GM23338 (cell line): ENCODE measurements at regions not wholly inside any gene's neighbourhood (a gene's known extent, or its start where the extent isn't known, plus 50 kb on each side); places are given as distances from the start of the nearest gene placed in this dataset.

Experiments used
- ATAC-seq: fragments of 200-7000 bp; cut with Tn5 transposase; 3 replicates; pipeline ENCODE4 v1.9.1; 2020
- DNase-seq: peaks from one replicate; pipeline ENCODE4 v3.0.0-alpha.2; 2015; ENCODE audit warnings: low spot score
- H2AFZ ChIP-seq: fragments of 200-600 bp; sonication (generic); 2 replicates; pipeline ENCODE4 v1.8.0; 2016; ENCODE audit warnings: antibody characterized with exemption, mild to moderate bottlenecking, moderate library complexity
- H3F3A ChIP-seq: fragments of 200-600 bp; sonication (generic); replicated peaks from 2 replicates; pipeline ENCODE4 v1.8.0; 2017; ENCODE audit warnings: antibody characterized with exemption, mixed run types, low read depth
- H3K27ac ChIP-seq: fragments of 200-600 bp; sonication (generic); 2 replicates; pipeline ENCODE4 v1.6.1; 2016; ENCODE audit warnings: low read depth
- H3K27me3 ChIP-seq: fragments of 200-600 bp; sonication (generic); 2 replicates; pipeline ENCODE4 v1.8.0; 2016; ENCODE audit warnings: mild to moderate bottlenecking, mixed run types, moderate library complexity; ENCODE audit not compliant: insufficient read depth
- H3K36me3 ChIP-seq: fragments of 200-600 bp; sonication (generic); 2 replicates; pipeline ENCODE4 v1.8.0; 2016; ENCODE audit warnings: mild to moderate bottlenecking; ENCODE audit not compliant: insufficient read depth
- H3K4me1 ChIP-seq: fragments of 200-600 bp; sonication (generic); 2 replicates; pipeline ENCODE4 v1.8.0; 2016; ENCODE audit warnings: mild to moderate bottlenecking, moderate library complexity; ENCODE audit not compliant: insufficient read depth
- H3K4me2 ChIP-seq: fragments of 200-600 bp; sonication (generic); 2 replicates; pipeline ENCODE4 v1.7.1; 2017; ENCODE audit warnings: mixed run types
- H3K4me3 ChIP-seq: fragments of 200-600 bp; sonication (generic); 2 replicates; pipeline ENCODE4 v1.6.1; 2016; ENCODE audit warnings: mixed run types
- H3K79me2 ChIP-seq: fragments of 200-600 bp; sonication (generic); replicated peaks from 2 replicates; pipeline ENCODE4 v1.8.0; 2017; ENCODE audit warnings: mild to moderate bottlenecking; ENCODE audit not compliant: insufficient read depth
- H3K9me2 ChIP-seq: fragments of 200-600 bp; sonication (generic); 2 replicates; pipeline ENCODE4 v1.8.0; 2017; ENCODE audit not compliant: insufficient read depth
- H4K20me1 ChIP-seq: fragments of 200-600 bp; sonication (generic); replicated peaks from 2 replicates; pipeline ENCODE4 v1.8.0; 2017; ENCODE audit warnings: mild to moderate bottlenecking; ENCODE audit not compliant: insufficient read depth
- H3K27ac Mint-ChIP-seq: 2 replicates; pipeline ENCODE4 v1.8.0; 2020; ENCODE audit warnings: inconsistent platforms, mild to moderate bottlenecking, moderate library complexity, mixed read lengths
- H3K27me3 Mint-ChIP-seq: 3 replicates; pipeline ENCODE4 v1.8.0; 2022; ENCODE audit warnings: low read depth, mild to moderate bottlenecking, moderate library complexity, mixed read lengths, inconsistent platforms; ENCODE audit not compliant: insufficient read depth, poor library complexity
- H3K36me3 Mint-ChIP-seq: 3 replicates; pipeline ENCODE4 v1.8.0; 2021; ENCODE audit warnings: low read depth, mild to moderate bottlenecking, inconsistent platforms, moderate library complexity, mixed read lengths
- H3K4me1 Mint-ChIP-seq: 3 replicates; pipeline ENCODE4 v1.8.0; 2020; ENCODE audit warnings: mild to moderate bottlenecking, inconsistent platforms, mixed read lengths
- H3K4me3 Mint-ChIP-seq: 3 replicates; pipeline ENCODE4 v1.8.0; 2021; ENCODE audit warnings: moderate library complexity, mild to moderate bottlenecking, inconsistent platforms, mixed read lengths
- H3K9me3 Mint-ChIP-seq: 3 replicates; pipeline ENCODE4 v1.8.0; 2020; ENCODE audit warnings: moderate library complexity, mild to moderate bottlenecking, inconsistent platforms, mixed read lengths
- EZH2 ChIP-seq: fragments of 200-600 bp; sonication (generic); IDR thresholded peaks from one replicate; pipeline ENCODE4 v1.8.0; 2017; ENCODE audit warnings: antibody characterized with exemption, mild to moderate bottlenecking, low read depth; ENCODE audit not compliant: unreplicated experiment
- STAT1 ChIP-seq: IDR thresholded peaks from one replicate; pipeline ENCODE4 v1.6.1; 2016; ENCODE audit warnings: antibody characterized with exemption; ENCODE audit not compliant: unreplicated experiment
- ZNF331 ChIP-seq: fragments of 250-450 bp; sonication (Bioruptor Pico); IDR thresholded peaks from 2 replicates; pipeline ENCODE4 v1.5.0; 2020; ENCODE audit warnings: low read depth, mild to moderate bottlenecking, moderate library complexity
- ZNF462 ChIP-seq: fragments of 250-450 bp; sonication (Bioruptor Pico); IDR thresholded peaks from 2 replicates; pipeline ENCODE4 v1.5.0; 2020; ENCODE audit warnings: mild to moderate bottlenecking, moderate library complexity

- Mint-ChIP-seq H3K27ac (no peak overlapping the region), H3K36me3 (no peaks in the 10 kb centered on the region), H3K4me3 (no peak overlapping the region), H3K9me3 (no peaks in the 10 kb centered on the region), H3K27me3 (peaks cover 2% of the 10 kb centered on the region), H3K4me1 (peaks cover 32% of the 10 kb centered on the region)
- no peaks in the 10 kb centered on the region for H4K20me1 ChIP-seq
- no peaks in the 10 kb centered on the region for H3K79me2 ChIP-seq
- no peak for DNase-seq
- H3K4me1 ChIP-seq, result peaks cover 13% of the 10 kb centered on the region
- no peak for ATAC-seq
- no peaks in the 10 kb centered on the region for H3F3A ChIP-seq
- H3K36me3 ChIP-seq, result no peaks in the 10 kb centered on the region
- peak overlapping the region; percentile 1; the same call in 1 of the 2 replicates for H2AFZ ChIP-seq
- TF ChIP-seq STAT1, result no peak
- no peak for TF ChIP-seq ZNF331
- peaks cover 6% of the 10 kb centered on the region; the same call in 1 of the 2 replicates for H3K9me2 ChIP-seq
- H3K4me3 ChIP-seq, result no peak overlapping the region
- H3K27me3 ChIP-seq, result no peaks in the 10 kb centered on the region
- H3K27ac ChIP-seq, result no peak overlapping the region
- H3K4me2 ChIP-seq, result no peak overlapping the region
Measured at GRCh38 chr3:73759297-73759711, 134.6 kb upstream of the PDZRN3 start.

GRCh38 chr3:73757536-73757935 lies 132.8 kb upstream of the PDZRN3 start:
- Histone ChIP-seq H3K4me1 (peaks cover 5% of the 10 kb centered on the region), H3K27ac (no peak overlapping the region), H3F3A (no peaks in the 10 kb centered on the region), H3K36me3 (no peaks in the 10 kb centered on the region), H4K20me1 (no peaks in the 10 kb centered on the region), H3K4me3 (no peak overlapping the region), H2AFZ (no peak overlapping the region), H3K79me2 (no peaks in the 10 kb centered on the region), H3K9me2 (peaks cover 6% of the 10 kb centered on the region; the same call in 1 of the 2 replicates), H3K27me3 (no peaks in the 10 kb centered on the region), H3K4me2 (no peak overlapping the region)
- ATAC-seq (no peak), DNase-seq (no peak)
- Mint-ChIP-seq H3K4me1 (peaks cover 16% of the 10 kb centered on the region), H3K36me3 (no peaks in the 10 kb centered on the region), H3K27me3 (no peaks in the 10 kb centered on the region), H3K27ac (no peak overlapping the region), H3K9me3 (no peaks in the 10 kb centered on the region), H3K4me3 (no peak overlapping the region)
- TF ChIP-seq EZH2 (no peak), ZNF462 (CRISPR knock-in tag) (no peak)
